Esophagus (tissue), 2 donors: ENCODE measurements at regions not wholly inside any gene's neighbourhood (a gene's known extent, or its start where the extent isn't known, plus 50 kb on each side); places are given as distances from the start of the nearest gene placed in this dataset.

ENCODE experiments used
- H3K27ac ChIP-seq, 2 donors: one replicate each; pipeline ENCODE4 v1.5.1; 2013; ENCODE audit warnings: low read depth in 2 of 2, mild to moderate bottlenecking in 2 of 2, inconsistent platforms in 1 of 2, low read length in 1 of 2, moderate library complexity in 1 of 2
- H3K27me3 ChIP-seq, 2 donors: one replicate each; pipeline ENCODE4 v1.6.1; 2013; ENCODE audit warnings: low read length in 2 of 2, control low read depth in 1 of 2, mild to moderate bottlenecking in 1 of 2; ENCODE audit not compliant: insufficient read depth in 2 of 2, control insufficient read depth in 1 of 2
- H3K36me3 ChIP-seq, 2 donors: one replicate each; pipeline ENCODE4 v1.6.1; 2013; ENCODE audit warnings: low read length in 1 of 2; ENCODE audit not compliant: control insufficient read depth in 2 of 2, insufficient read depth in 2 of 2
- H3K4me1 ChIP-seq, 2 donors: one replicate each; pipeline ENCODE4 v1.6.1; 2013; ENCODE audit warnings: low read length in 1 of 2; ENCODE audit not compliant: control insufficient read depth in 2 of 2, insufficient read depth in 2 of 2
- H3K4me3 ChIP-seq, 2 donors: one replicate each; pipeline ENCODE4 v1.5.1; 2013; ENCODE audit warnings: low read length in 2 of 2, mild to moderate bottlenecking in 2 of 2, low read depth in 1 of 2, moderate library complexity in 1 of 2
- H3K9me3 ChIP-seq, 2 donors: one replicate each; pipeline ENCODE4 v1.6.1; 2013; ENCODE audit warnings: mild to moderate bottlenecking in 2 of 2, low read depth in 1 of 2, low read length in 1 of 2, moderate library complexity in 1 of 2; ENCODE audit not compliant: control insufficient read depth in 2 of 2, insufficient read depth in 1 of 2
- WGBS, 2 donors: extraction: QIAGEN DNeasy Blood & Tissue Kit; methylation state at CpG; one replicate each; pipeline ENCODE4 v1.1.7; 2013; 5-methylcytosine and 5-hydroxymethylcytosine counted together
- donor health status: healthy with polysubstance abuse.
- donor health status: Bipolar disorder and iron deficiency.

- WGBS, 2 donors: 90 to 100% methylated on average over 1 of the region's 1 CpG
- no peak overlapping the region for H3K4me3 ChIP-seq
- H3K27ac ChIP-seq: no peak overlapping the region
- no peaks in the 10 kb centered on the region for H3K27me3 ChIP-seq
- no peaks in the 10 kb centered on the region for H3K9me3 ChIP-seq
- no peaks in the 10 kb centered on the region for H3K4me1 ChIP-seq
- no peaks in the 10 kb centered on the region for H3K36me3 ChIP-seq
These were observed 280.4 kb downstream of the AEBP2 start for GRCh38 chr12:19719672-19720071.

GRCh38 chr12:19726122-19726521 is 286.8 kb downstream of the AEBP2 start:
- Histone ChIP-seq H3K36me3 (no peaks in the 10 kb centered on the region), H3K27ac (no peak overlapping the region), H3K27me3 (no peaks in the 10 kb centered on the region), H3K4me3 (no peak overlapping the region), H3K4me1 (no peaks in the 10 kb centered on the region), H3K9me3 (no peaks in the 10 kb centered on the region)
- WGBS, 2 donors: 86 to 90% methylated on average over 5 of the region's 5 CpGs

- 92 to 96% methylated on average over 6 of the region's 6 CpGs for WGBS, 2 donors
- Histone ChIP-seq H3K9me3 (no peaks in the 10 kb centered on the region), H3K4me1 (no peaks in the 10 kb centered on the region), H3K4me3 (no peak overlapping the region), H3K27me3 (no peaks in the 10 kb centered on the region), H3K27ac (no peak overlapping the region), H3K36me3 (no peaks in the 10 kb centered on the region)
These were observed 287.3 kb downstream of the AEBP2 start for GRCh38 chr12:19726592-19726991.

GRCh38 chr12:19737019-19737418 is 297.7 kb downstream of the AEBP2 start:
- H3K4me3 ChIP-seq: no peak overlapping the region
- no peaks in the 10 kb centered on the region for H3K4me1 ChIP-seq
- H3K36me3 ChIP-seq: no peaks in the 10 kb centered on the region
- no peaks in the 10 kb centered on the region for H3K27me3 ChIP-seq
- no peaks in the 10 kb centered on the region for H3K9me3 ChIP-seq
- no peak overlapping the region for H3K27ac ChIP-seq

GRCh38 chr12:19739195-19739776 is 300.0 kb downstream of the AEBP2 start:
- Histone ChIP-seq H3K4me1 (no peaks in the 10 kb centered on the region), H3K4me3 (no peak overlapping the region)
- WGBS, 2 donors: 60 to 62% methylated on average over 3 of the region's 3 CpGs

GRCh38 chr12:19740472-19741131 is 301.3 kb downstream of the AEBP2 start:
- 59 to 62% methylated on average over 7 of the region's 7 CpGs for WGBS, 2 donors
- H3K36me3 ChIP-seq: no peaks in the 10 kb centered on the region
- H3K27me3 ChIP-seq: no peaks in the 10 kb centered on the region
- no peaks in the 10 kb centered on the region for H3K9me3 ChIP-seq
- no peak overlapping the region for H3K27ac ChIP-seq
- no peaks in the 10 kb centered on the region for H3K4me1 ChIP-seq
- no peak overlapping the region for H3K4me3 ChIP-seq

More at GRCh38 chr12:19739195-19739776, 300.0 kb downstream of the AEBP2 start:
- Histone ChIP-seq H3K27me3 (no peaks in the 10 kb centered on the region), H3K9me3 (no peaks in the 10 kb centered on the region), H3K36me3 (no peaks in the 10 kb centered on the region), H3K27ac (no peak overlapping the region)

- Histone ChIP-seq H3K27me3 (no peaks in the 10 kb centered on the region), H3K4me3 (no peak overlapping the region), H3K9me3 (no peaks in the 10 kb centered on the region), H3K27ac (no peak overlapping the region), H3K4me1 (no peaks in the 10 kb centered on the region), H3K36me3 (no peaks in the 10 kb centered on the region)
- 69 to 76% methylated on average over 3 of the region's 3 CpGs for WGBS, 2 donors
These were observed 301.8 kb downstream of the AEBP2 start for GRCh38 chr12:19741132-19741489.

- no peaks in the 10 kb centered on the region for H3K4me1 ChIP-seq
- no peaks in the 10 kb centered on the region for H3K36me3 ChIP-seq
- WGBS, 2 donors: 37 to 46% methylated on average over 4 of the region's 4 CpGs
- no peaks in the 10 kb centered on the region for H3K9me3 ChIP-seq
- no peaks in the 10 kb centered on the region for H3K27me3 ChIP-seq
- H3K27ac ChIP-seq: no peak overlapping the region
- H3K4me3 ChIP-seq: no peak overlapping the region
These were observed 305.5 kb downstream of the AEBP2 start for GRCh38 chr12:19744705-19745218.

- Histone ChIP-seq H3K4me3 (no peak overlapping the region), H3K4me1 (no peaks in the 10 kb centered on the region), H3K27me3 (no peaks in the 10 kb centered on the region), H3K36me3 (no peaks in the 10 kb centered on the region), H3K27ac (no peak overlapping the region), H3K9me3 (no peaks in the 10 kb centered on the region)
- WGBS, 2 donors: 79 to 82% methylated on average over 4 of the region's 4 CpGs
These were observed 307.2 kb downstream of the AEBP2 start for GRCh38 chr12:19746471-19746870.
